Right lobe of liver (tissue), 4 donors: ENCODE measurements at regions not wholly inside any gene's neighbourhood (a gene's known extent, or its start where the extent isn't known, plus 50 kb on each side); places are given as distances from the start of the nearest gene placed in this dataset.

Source experiments
- POLR2A ChIP-seq: fragments of 450-650 bp; IDR thresholded peaks from one replicate; pipeline ENCODE4 v1.6.1; 2017; ENCODE audit warnings: antibody characterized with exemption, mild to moderate bottlenecking
- TF ChIP-seq, protein P1 (sequence below), 4 donors: fragments of 200-600 bp in 3 of 4; fragments of 450-650 bp in 1 of 4; IDR thresholded peaks; one replicate each; pipeline versions ENCODE4 v1.5.1 to v1.8.0; 2016 to 2022; ENCODE audit warnings: antibody characterized with exemption in 4 of 4, mild to moderate bottlenecking in 2 of 4
- donor health status: DM: no; HTN: no; CAD: no.
- donor health status: DM: no; HTN: no; CAD: no.
- donor health status: DM: no; HTN: yes; CAD: no.

DNA sequence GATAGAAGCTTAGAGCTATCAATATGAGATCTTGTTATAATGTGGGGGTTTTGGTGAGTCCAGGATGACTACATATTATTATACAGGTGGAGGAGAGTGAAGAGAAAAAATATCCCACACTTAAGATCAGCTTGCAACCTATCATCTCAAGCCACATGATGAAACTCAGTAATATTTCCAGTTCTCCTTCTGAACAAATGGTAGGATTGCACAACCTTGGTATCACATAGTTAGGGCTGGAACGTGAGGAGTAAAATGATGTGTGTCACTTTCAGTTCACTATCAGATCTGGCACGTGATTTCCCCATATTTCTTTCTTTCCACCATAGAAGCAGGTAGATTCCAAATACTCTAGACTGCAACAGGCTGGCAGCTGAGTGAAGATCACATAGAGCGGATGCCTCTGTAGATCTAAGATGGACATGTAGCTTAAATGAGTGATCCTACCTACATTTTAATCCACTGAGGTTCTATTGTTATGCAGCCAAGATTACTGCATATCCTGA, 150.6 kb upstream of the ANKRD50 start:
- TF ChIP-seq, protein P1, sequence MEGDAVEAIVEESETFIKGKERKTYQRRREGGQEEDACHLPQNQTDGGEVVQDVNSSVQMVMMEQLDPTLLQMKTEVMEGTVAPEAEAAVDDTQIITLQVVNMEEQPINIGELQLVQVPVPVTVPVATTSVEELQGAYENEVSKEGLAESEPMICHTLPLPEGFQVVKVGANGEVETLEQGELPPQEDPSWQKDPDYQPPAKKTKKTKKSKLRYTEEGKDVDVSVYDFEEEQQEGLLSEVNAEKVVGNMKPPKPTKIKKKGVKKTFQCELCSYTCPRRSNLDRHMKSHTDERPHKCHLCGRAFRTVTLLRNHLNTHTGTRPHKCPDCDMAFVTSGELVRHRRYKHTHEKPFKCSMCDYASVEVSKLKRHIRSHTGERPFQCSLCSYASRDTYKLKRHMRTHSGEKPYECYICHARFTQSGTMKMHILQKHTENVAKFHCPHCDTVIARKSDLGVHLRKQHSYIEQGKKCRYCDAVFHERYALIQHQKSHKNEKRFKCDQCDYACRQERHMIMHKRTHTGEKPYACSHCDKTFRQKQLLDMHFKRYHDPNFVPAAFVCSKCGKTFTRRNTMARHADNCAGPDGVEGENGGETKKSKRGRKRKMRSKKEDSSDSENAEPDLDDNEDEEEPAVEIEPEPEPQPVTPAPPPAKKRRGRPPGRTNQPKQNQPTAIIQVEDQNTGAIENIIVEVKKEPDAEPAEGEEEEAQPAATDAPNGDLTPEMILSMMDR (IDR thresholded peaks at IDR 0.05): no peak
- no peak for TF ChIP-seq POLR2A
